Embryonic facial prominence (tissue), 1 donor: ENCODE measurements at regions not wholly inside any gene's neighbourhood (a gene's known extent, or its start where the extent isn't known, plus 50 kb on each side); places are given as distances from the start of the nearest gene placed in this dataset.

Experiments
- DNase-seq: peaks from one replicate; pipeline ENCODE4 v3.0.0-alpha.2; 2016; ENCODE audit errors: extremely low spot score

DNA sequence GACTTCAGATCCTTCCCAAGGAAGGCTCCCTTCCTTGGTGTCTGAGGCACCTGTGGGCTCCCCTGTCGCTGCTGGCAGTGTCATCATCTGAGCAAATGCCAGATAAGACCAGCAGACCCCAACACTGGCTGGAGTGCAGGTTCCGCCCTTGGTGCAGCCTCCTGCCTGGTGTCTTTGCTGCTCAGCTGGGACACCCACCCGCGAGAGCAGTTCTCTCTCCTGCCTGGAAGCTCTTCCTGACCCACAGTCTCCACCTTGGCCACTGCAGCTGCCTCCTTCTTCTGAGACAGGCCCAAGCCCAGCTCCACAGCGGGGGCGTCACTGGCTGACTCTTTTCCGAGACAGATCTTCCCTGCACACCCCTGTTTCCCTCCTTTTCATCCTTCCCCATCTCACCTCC, 395.7 kb upstream of the MAP3K7 start:
- DNase-seq: no peak

DNA sequence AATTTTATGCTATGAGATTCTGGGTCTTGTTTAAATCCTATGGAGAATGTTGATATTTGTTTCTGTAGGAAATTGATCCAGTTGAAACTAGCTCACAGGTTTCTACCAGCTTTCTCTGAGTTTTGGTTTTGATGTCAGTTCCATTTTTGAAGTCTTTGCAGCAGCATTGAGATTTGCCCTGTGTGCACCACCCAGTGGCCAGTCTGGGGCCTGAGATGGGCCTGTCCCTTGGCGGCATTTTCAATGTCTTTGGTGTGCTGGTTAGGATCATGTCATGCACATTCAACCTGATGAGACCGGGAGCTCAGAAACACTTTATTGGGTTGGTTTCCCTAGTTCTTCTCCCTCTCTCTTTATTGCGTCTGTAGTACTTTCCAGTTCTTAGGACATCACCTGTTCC, 395.2 kb upstream of the MAP3K7 start:
- no peak for DNase-seq

DNA sequence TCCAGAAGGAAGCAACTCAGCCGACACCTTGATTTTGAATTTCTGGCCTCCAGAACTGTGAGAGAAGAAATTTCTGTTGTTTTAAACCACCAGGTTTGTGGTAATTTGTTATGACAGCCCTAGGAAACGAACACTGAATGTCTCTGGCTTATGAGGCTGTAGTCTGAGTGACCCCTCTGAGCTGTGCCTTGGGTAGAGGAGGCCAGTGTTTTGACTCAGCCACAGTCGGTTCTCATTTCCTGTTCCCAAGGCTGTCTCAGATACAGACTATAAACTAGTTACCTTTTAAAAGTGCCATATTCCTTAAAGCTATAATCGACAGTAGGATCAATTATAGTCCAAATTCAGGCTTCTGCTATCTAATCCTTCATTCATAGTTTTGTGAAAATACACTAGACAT, 391.2 kb upstream of the MAP3K7 start:
- DNase-seq: no peak

DNA sequence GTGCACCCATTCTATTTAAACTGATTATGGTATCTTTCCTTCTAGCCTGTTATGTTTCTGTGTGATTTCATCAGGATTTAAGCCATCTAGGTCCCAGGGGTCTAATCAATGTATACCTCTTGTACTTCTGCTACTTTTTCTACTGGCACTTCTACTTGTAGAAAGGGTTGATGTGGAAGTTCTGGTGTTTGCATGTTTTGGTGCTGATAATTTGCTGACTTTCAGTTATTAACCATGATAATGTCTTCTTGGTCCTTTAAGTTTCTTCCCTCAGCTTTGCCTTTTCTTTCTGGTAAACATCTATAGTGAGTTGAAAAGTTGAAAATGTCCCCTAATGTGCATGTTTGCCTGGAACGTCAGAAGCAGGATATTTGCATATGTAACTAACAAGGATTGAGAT, 390.6 kb upstream of the MAP3K7 start:
- DNase-seq: no peak

DNA sequence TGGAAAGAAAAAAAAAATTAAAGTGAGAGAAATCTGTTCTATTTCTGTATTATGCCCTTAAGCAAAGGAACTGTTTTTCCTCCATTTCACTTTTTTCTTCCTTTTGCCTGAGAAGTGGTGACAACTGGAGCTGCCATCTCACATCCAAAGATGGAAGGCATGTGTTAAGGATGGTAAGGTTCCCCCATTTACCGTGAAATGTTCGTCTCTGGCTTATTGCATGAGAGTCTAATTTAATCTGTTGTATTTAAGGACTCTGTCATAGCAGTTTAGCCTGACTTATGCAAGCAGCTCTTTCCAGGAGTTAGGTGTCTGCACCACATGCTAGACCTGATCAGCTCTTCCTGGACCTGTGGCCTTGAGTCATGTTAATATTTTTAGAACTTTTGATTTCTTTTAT, 389.5 kb upstream of the MAP3K7 start:
- no peak for DNase-seq

DNA sequence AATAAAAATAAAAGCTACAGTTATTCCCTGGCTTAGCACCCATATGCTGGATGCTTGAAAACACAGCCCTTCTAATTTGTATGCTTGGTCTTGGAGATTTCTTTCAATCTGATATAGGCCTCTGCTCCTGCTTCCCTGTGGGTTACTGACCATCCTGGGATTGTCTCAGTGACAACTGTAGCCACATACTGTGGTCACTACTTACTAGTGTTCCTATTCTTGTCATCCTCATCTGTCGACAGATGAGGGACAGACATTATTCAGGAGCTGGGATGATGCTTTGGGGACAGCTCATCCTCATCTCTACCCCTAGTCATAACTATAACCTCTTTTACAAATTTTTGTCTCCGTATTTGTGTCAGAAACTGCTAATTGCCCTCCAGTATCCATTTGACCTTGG, 388.9 kb upstream of the MAP3K7 start:
- no peak for DNase-seq

DNA sequence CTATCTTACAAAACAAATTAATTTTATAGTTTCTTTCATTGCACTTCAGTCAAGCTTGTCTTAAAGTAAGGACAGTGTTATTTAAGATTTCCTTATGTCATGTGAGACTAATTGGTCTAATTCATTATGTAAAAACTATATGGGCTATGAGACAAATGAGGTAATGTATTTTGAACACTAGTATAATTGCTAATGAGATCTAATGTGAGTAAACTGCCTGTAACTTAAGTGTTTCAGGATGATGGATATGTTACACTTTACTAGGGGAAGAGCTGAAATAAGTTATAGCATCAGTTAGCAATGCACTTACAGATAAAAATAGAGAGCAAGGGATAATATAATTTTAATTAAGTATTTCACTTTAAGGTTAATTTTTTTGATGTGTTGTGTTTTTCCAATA, 386.3 kb upstream of the MAP3K7 start:
- no peak for DNase-seq

DNA sequence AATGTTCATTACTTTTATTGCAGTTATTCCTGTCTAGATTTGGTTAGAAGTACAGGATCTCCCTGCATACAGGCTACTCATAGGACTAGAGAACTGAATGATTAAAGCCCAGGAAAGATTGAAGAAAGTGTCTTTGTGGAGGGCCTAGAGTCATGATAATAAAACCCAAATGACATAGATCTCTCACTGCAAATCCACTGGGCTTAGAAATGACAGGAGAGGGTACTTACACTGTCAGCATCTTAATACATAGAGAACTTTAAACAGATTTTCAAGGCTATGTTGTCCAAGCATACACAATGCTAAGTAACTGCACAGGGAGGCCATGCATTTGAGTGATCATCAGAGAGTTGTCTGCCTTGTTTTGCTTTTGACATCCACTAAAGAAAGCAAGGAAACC, 383.8 kb upstream of the MAP3K7 start:
- DNase-seq: no peak

DNA sequence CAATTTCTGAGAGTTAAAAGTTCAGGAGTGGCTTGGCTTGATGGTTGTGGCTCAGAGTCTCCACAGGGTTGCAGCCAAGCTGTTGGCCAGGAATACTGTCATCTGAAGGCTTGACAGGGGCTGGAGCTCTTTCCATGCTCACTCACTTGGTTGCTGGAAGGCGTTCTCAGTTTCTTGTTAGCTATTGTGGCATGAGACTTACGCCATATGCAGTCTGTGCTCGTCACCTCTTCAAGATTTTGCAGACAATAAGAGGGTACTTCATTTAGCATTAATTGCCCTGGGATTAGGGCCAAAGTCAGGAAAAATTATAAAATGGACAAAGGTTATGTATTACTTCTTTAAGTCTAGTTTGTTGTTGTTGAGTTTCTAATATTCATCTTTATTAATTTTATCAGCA, 380.6 kb upstream of the MAP3K7 start:
- DNase-seq: no peak

DNA sequence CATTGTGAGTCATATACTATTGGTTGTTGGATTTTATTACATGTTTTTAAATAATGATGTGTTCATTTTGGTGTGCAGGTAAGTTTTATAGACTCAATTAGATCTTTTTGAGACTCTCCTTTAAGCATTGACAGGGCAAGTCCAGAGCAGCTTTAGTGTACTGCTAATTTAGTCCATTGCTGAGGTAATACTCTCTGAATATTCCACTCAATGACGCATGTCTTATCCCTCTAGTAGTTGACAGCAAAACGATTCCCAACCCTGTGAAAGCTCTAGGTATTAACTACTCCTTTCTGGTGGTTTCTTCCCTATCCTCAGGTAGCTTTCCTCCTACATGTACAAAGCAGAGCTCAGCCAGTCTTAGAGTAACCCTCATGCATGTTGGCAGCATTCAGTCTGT, 373.5 kb upstream of the MAP3K7 start:
- DNase-seq: no peak

DNA sequence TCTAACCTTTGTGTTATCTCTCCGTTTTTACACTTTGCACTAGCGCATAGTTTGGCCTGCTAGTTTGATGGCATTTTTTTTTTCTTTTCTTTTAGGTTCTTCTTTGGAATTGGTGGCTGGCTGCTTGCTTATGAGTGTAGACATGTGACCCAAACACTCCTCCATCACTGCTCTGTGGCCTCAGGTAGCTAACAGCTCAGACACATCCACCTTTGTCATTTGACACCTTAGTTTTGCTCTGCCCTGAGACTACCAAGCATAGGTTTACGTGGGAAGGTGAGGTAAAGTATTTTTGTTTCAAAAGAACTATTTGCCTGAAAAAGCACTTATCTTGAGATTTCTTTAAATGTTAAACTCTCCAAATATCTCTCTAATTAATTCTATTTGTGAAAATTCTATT, 368.4 kb upstream of the MAP3K7 start:
- no peak for DNase-seq

DNA sequence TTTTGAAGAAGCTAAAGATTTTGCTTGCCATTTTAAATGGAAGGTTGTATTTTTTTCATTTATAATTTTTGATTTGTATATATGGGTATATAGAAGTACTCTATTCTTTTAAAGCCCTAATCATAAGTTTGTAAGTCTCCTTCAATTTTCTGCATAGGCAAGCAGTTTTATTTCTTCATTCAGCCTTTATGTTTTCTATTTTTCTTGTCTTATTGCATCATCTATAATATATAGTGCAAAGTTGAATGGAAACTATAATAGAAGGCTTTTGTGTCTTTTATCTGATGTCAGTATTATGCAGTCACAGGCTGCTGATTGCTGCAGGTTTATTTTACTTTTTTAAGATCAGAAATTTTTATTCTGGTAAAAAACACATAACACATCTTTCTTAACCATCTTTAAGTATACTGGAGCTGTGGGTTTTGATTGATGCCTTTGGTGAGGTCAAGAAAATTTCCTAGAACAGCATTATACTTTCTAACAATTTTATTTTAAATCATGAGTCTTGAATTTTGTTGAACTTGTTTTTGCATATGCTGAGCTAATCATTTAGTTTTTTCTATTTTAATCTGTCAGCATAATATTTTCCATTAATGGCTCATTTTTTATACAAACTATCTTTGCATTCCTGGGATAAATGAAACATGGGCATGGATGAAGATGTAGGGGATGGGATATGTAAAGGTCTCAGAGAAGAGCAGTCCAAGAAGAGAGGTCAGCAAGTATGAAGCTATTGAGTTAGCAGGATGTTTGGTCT, 366.7 kb upstream of the MAP3K7 start:
- DNase-seq: no peak

DNA sequence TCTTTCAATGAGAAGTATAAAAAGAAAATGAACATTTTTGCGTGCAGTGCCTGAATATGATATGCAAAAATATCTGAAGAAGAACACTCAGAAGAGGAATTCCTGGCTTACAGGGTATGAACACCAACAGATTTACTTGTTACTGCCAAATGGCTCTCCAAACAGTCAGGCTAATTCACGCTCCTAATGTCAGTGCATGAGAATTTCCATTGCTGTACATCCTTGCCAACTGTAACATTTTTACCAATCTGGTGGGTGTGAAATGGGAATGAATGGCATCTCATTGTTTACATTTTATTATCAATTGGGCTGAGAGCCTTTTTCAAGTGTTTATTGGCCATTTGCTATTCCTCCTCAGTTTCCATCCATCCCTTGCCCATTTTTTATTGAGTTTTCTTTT, 365.3 kb upstream of the MAP3K7 start:
- no peak for DNase-seq

DNA sequence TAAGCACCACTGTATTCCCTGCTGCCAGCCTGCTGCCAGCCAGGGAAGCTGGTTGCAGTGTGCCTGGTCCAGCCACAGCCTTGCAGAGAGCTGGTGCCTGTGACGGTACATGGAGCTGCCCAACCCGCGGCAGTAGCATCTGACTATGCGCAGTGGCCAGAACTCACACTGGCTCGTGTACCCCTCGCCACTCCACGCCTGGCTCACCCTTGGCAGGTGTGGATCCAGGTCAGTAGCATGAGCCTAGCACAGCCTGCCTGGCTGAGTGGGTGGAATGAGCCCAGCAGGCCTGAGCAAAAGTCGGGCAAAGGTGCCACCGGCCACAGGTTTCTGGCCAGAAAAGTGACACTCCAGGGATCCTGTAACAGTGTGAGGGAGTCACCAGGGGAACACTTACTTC, 361.7 kb upstream of the MAP3K7 start:
- DNase-seq: no peak

DNA sequence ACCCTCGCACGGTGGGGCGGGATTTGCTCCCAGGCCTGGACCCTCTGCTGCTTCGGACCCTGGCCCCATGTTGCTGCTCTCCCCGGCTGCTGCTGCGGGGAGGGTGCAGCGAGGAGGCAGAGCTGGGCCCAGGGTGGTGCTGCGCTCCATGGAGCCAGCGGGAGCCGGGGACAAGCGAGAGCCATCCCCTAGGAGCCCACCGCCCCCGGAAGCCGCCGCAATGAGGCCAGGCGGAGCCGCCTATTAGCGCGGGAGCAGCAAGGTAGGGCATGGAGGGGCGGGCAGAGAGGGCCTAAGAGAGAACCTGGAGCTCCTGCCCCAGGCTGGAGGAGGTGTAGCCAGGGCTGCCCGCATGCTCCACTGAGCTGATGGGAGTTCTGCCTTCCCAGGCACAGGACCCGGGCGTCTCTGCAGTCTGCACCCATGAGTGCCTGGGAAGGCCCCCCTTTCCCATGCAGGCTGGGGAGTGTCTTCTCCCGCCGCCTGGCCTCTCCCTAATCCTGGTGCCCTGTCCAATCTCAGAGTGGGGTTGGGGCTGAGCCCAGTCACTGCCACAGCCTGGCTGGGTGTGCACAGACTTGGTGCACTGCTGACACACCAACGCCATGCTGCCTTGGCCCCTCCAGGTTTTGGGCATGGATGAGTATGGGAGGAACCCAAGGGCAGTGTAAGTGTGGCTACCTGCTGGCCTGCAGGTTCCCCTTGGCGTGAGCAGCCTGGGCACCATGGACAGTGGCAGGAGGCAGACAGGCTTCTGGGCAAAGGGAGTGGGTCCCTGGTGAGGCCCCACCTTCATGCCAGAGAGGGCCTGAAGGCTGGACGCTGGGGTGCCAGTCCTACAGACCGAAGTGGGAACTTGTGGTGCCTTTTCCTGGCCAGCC, 360.6 kb upstream of the MAP3K7 start:
- no peak for DNase-seq

DNA sequence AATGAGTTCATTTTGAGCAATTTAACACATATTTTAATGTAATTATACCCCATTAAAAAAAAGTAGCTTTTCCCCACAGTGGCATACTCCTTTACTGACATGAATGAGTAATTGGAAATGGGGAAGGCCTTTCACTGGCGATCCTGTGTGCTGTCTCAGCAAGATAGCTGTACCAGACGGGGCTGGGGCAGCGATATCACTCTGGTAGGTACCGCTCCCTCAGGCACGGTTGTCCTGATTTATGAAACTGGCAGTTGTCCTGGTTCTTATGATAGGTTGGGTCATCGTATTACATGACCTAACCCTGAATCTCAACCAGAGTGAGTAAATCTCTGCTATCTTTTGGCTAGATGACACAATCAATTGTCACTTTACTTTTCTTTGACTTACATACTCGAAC, 355.0 kb upstream of the MAP3K7 start:
- no peak for DNase-seq

DNA sequence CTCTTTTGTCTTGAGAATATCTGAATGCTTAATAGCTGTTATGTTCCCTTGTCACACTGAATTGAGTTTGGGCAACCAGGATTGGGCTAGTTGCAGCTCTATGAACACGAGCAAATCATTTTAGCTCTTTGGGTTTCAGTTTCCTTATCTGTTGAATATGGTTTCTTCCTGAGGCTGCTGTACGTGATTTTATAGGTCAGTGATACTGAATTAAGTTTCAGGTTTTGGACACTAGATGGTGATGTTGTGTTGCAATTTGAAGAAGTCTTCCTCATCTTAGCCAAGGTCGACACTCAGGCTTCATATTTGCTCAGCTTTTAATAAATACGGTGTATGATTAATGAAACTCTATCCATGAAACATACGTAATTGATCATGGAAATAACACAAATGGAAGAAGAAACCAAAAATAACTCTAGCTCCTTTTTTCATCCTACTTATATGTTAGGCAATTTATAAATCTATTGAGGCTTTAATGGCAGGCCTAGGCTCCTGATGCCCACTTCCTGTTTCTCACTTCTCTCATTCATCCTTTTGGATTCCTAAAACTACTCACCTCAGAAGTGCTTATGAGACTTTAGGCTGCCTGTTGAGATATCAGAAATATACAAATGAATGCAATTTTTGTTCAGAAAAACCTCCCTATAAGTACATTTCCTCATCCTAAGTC, 354.1 kb upstream of the MAP3K7 start:
- no peak for DNase-seq

DNA sequence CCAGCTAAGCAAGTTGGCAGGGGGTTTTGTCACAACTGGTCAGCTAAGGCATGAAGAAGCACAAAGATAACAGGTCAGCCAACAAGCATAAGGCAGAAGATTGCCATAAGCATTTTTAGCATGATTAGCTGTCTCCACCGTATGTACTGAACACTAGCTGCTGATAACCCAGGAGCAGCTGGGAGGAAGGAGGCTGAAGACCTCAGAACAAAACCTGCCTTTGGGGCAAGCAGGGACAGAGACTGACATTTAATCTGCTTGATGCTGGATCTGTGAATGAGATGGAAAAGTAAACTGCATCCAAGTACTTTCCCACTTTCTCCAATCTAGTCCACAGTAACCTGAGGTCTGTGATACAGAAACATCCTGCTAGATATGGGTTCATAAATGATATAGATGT, 353.0 kb upstream of the MAP3K7 start:
- no peak for DNase-seq

DNA sequence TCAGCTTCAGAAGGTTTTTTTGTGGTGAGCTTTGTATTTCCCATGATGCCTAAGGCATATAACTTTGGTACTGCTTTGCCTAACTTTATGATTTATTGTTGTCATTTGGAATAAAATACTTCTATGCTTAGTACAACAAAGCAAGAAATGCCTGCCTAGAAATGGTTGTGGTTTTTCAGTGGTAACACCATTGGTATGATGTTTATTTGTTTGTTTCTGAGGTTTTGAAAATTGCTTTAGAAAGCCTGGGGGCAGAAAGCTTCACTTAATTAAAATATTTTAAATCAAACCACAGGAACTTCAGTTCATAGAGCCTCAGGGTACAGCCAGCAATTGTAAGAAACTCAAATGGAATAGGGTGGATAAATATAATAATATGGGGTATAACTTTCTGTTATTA, 351.2 kb upstream of the MAP3K7 start:
- no peak for DNase-seq

DNA sequence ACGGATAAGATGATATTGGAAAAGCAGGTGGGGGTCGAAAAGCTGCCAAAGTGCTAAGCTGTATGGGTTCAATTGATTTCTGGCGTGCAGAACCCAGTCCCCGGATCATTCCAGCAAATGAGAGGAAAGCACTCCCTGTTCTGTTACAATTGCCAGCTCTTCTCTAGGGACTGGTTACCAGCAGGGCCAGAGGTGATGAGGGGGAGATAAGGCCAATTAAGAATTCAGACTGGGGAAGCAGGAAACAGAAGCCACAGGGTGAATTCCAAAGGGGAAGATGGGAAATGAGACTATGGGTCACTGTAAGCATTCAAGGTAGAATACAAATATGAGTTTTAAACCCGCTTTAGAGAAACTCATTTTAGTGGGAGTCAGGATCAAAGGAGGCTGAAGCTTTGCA, 349.4 kb upstream of the MAP3K7 start:
- no peak for DNase-seq

DNA sequence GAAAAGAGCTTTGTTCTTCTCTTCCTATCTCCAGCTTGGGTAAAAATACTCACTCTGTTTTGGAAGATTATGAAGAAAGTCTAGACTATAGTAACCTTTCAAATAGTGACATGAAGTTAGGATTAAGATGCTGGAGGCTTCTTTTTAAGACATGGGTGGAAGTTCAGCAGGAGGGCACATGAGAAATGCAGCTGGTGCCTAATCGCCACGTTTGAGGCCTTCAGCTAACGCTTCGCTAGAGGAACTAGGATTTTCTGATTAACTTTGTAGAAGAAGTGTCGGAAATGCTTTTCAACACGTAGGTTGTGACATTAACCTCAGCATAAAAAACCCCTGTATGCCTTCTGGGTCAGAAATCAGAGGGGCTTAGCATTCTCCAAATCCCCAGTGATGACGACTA, 348.1 kb upstream of the MAP3K7 start:
- DNase-seq: no peak

DNA sequence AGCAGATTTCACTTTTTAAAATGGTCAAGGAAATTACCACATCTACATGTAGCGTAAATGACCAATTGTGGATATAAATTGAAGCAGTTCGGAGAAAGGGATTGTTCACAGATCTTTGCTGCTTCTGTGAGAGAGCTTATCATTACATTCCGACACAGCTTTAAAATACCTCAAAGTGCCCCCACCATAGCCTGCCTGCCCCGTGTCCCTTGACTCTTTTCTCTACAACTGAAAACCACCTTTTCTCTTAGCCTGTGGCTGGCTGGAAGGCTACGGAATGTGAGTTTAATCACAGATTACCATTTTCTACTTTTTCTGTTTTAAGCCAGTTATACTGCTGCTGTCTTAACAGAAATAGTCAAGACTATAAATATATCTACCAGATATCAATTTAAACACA, 347.2 kb upstream of the MAP3K7 start:
- no peak for DNase-seq

DNA sequence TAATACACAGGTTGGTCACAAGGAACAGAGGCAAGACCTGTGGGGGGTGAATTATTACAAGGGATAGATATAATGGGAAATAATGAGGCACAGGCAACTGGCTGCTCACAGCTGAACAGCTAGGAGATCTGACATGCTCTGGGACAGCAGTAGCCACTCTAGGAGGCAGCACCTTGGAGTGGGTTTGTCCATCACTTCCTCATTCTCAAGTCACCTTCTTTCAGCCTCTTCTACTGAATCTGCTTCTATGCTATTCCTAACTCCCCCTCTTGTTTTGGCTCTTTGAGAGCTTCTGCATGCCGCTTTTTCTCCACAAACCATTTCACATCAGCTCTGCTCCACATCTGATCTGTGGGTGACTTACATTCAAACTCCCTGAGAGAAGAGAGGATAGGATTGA, 345.5 kb upstream of the MAP3K7 start:
- DNase-seq: no peak
